ENCODE measurements at regions not wholly inside any gene's neighbourhood (a gene's known extent, or its start where the extent isn't known, plus 50 kb on each side); places are given as distances from the start of the nearest gene placed in this dataset.

GRCh38 chrX:51035746-51036145 is 125.2 kb downstream of the BMP15 start:
- Histone ChIP-seq H3K4me2 (ENCODE audit: insufficient read depth, low read length) (no peak overlapping the region), H3K9me1 (ENCODE audit: control insufficient read depth, insufficient read depth, low read length) (no peaks in the 10 kb centered on the region), H3K4me3 (no peak overlapping the region), H3K27ac (ENCODE audit: extremely low read depth, low read depth, low read length) (no peak overlapping the region), H4K20me1 (replicated peaks; ENCODE audit: control insufficient read depth, insufficient read depth, low read length) (no peaks in the 10 kb centered on the region), H3K9me3 (replicated peaks; ENCODE audit: control insufficient read depth, insufficient read depth, low read depth, low read length) (no peaks in the 10 kb centered on the region), H2AFZ (ENCODE audit: low read depth, low read length) (no peak overlapping the region), H3K4me1 (replicated peaks in 1 of 2; ENCODE audit: control insufficient read depth in 2 of 2, insufficient read depth in 2 of 2, low read length in 2 of 2) (no peaks in the 10 kb centered on the region), H3K36me3 (ENCODE audit: control insufficient read depth, insufficient read depth, low read length) (no peaks in the 10 kb centered on the region), H3K9ac (ENCODE audit: insufficient read depth in 1 of 2, low read depth in 2 of 2, low read length in 2 of 2) (no peak overlapping the region), H3K79me2 (ENCODE audit: control insufficient read depth, insufficient read depth, low read length) (no peaks in the 10 kb centered on the region), H3K27me3 (ENCODE audit: control insufficient read depth in 2 of 2, insufficient read depth in 2 of 2, low read length in 2 of 2) (no peaks in the 10 kb centered on the region; a peak in 1 of 5 replicates)
- no peak for DNase-seq (ENCODE audit: extremely low read depth in 1 of 4, low spot score in 3 of 4)
- WGBS (ENCODE audit: insufficient coverage, low coverage, missing lambda C conversion rate) = 0% methylated on average over 3 of the region's 3 CpGs
- no peak for FAIRE-seq
- POLR2A ChIA-PET = no interaction called here
- ATAC-seq = no peak
- in situ Hi-C loops (cut with MboI) = no loop called here
- no TSS peak for BruUV-seq (replicated peaks)
- intact Hi-C loops (cut with micrococcal nuclease) = no loop called here
- CTCF ChIA-PET (ENCODE audit: low intra/inter-chr PET ratio) = no interaction called here
- TF ChIP-seq ZNF830 (CRISPR knock-in tag; IDR thresholded peaks at IDR 0.05) (no peak), TAL1 (IDR thresholded peaks at IDR 0.05) (no peak), CSDE1 (IDR thresholded peaks at IDR 0.05) (no peak), REST (IDR thresholded peaks at IDR 0.05; ENCODE audit: borderline replicate concordance) (no peak), REST (CRISPR knock-in tag; IDR thresholded peaks at IDR 0.05; ENCODE audit: low read depth) (no peak), PRPF4 (IDR thresholded peaks at IDR 0.05; ENCODE audit: insufficient read depth, low read depth, low read length, poor library complexity, severe bottlenecking) (no peak), ZNF592 (IDR thresholded peaks at IDR 0.05) (no peak), ZNF224 (CRISPR knock-in tag; IDR thresholded peaks at IDR 0.05) (no peak), ZNF143 (CRISPR knock-in tag; IDR thresholded peaks at IDR 0.05) (no peak), ARID1B (IDR thresholded peaks at IDR 0.05) (no peak), JUNB (CRISPR knock-in tag; conservative IDR thresholded peaks at IDR 0.05) (no peak)
- TF ChIP-seq, protein P1, sequence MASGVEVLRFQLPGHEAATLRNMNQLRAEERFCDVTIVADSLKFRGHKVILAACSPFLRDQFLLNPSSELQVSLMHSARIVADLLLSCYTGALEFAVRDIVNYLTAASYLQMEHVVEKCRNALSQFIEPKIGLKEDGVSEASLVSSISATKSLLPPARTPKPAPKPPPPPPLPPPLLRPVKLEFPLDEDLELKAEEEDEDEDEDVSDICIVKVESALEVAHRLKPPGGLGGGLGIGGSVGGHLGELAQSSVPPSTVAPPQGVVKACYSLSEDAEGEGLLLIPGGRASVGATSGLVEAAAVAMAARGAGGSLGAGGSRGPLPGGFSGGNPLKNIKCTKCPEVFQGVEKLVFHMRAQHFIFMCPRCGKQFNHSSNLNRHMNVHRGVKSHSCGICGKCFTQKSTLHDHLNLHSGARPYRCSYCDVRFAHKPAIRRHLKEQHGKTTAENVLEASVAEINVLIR (CRISPR knock-in tag; IDR thresholded peaks at IDR 0.05) = no peak
